ENCODE measurements at regions not wholly inside any gene's neighbourhood (a gene's known extent, or its start where the extent isn't known, plus 50 kb on each side); places are given as distances from the start of the nearest gene placed in this dataset.

- WGBS, 2 donors = 84 to 97% methylated on average over 3 to 5 of the region's 5 CpGs
- intact Hi-C loops (cut with DNase I) = no loop called here
- H3K36me3 ChIP-seq = no peaks in the 10 kb centered on the region
- H3K27ac ChIP-seq = no peak overlapping the region
- TF ChIP-seq POLR2A (IDR thresholded peaks at IDR 0.05) (no peak), CTCF (IDR thresholded peaks at IDR 0.05) (no peak)
- DNase-seq = no peak
- H3K9me3 ChIP-seq = no peaks in the 10 kb centered on the region
- no peaks in the 10 kb centered on the region for H3K27me3 ChIP-seq
- H3K4me1 ChIP-seq = no peaks in the 10 kb centered on the region
- H3K4me3 ChIP-seq (replicated peaks in 1 of 3) = no peak overlapping the region
Measured at GRCh38 chr4:149175549-149175948, 640.1 kb downstream of the IQCM start.

DNA sequence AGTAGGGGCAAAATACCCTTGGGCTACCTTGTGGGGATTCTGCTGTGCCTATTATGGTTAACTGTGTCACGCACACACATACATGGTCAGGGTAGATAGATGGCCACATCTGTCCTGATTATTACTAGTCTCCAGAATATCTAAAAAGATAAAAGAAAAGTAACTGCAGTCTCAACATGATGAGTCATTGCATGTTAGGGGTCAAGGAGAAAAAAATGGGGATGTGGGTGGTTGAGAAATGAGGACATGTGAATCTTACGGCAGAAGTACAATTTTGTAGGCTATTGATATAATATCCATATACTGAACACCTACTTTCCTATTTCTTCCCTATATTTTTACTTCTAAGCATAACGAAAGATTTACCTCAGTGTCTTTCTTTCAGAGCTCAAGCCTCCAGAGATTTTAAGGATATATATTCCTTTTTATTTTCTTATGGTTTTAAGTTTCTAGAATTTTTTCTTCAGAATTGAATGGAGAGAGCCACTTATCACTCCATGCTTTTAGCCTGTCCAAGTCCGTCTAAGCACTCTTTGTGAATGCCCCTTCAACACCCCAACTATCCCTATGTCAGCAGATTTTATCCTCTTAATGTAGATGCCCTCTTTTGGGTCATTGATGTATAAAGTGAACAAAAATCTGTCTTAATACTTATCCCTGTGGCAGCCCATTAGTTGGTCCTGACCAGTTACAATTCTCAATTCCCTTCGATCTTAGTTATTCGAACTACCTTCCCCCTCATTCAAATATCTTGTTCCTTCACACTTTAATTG, 642.2 kb downstream of the IQCM start:
- H3K27ac ChIP-seq = no peak overlapping the region
- H3K9me3 ChIP-seq = no peaks in the 10 kb centered on the region
- DNase-seq = no peak
- intact Hi-C loops (cut with DNase I) = no loop called here
- no peaks in the 10 kb centered on the region for H3K36me3 ChIP-seq
- no peaks in the 10 kb centered on the region for H3K4me1 ChIP-seq
- no peaks in the 10 kb centered on the region for H3K27me3 ChIP-seq
- 90 to 93% methylated on average over 6 of the region's 6 CpGs for WGBS, 2 donors
- TF ChIP-seq CTCF (IDR thresholded peaks at IDR 0.05) (no peak), POLR2A (IDR thresholded peaks at IDR 0.05) (no peak)
- H3K4me3 ChIP-seq (replicated peaks in 1 of 3) = no peak overlapping the region

- TF ChIP-seq POLR2A (IDR thresholded peaks at IDR 0.05) = no peak
- no peak for TF ChIP-seq CTCF (IDR thresholded peaks at IDR 0.05)
- Histone ChIP-seq H3K27ac (no peak overlapping the region), H3K4me3 (replicated peaks in 1 of 3) (no peak overlapping the region), H3K36me3 (no peaks in the 10 kb centered on the region), H3K4me1 (no peaks in the 10 kb centered on the region), H3K9me3 (no peaks in the 10 kb centered on the region), H3K27me3 (no peaks in the 10 kb centered on the region)
- 88 to 94% methylated on average over 2 of the region's 2 CpGs for WGBS, 2 donors
- no peak for DNase-seq
- intact Hi-C loops (cut with DNase I) = no loop called here
Measured at GRCh38 chr4:149168645-149169044, 647.0 kb downstream of the IQCM start.

GRCh38 chr4:149166876-149167275, 648.8 kb downstream of the IQCM start:
- TF ChIP-seq POLR2A (IDR thresholded peaks at IDR 0.05) = no peak
- TF ChIP-seq CTCF (IDR thresholded peaks at IDR 0.05) = no peak
- DNase-seq = no peak
- 94 to 97% methylated on average over 2 of the region's 2 CpGs for WGBS, 2 donors
- H3K4me1 ChIP-seq = no peaks in the 10 kb centered on the region
- intact Hi-C loops (cut with DNase I) = no loop called here
- no peaks in the 10 kb centered on the region for H3K9me3 ChIP-seq
- H3K36me3 ChIP-seq = no peaks in the 10 kb centered on the region
- H3K27me3 ChIP-seq = no peaks in the 10 kb centered on the region
- no peak overlapping the region for H3K4me3 ChIP-seq (replicated peaks in 1 of 3)
- H3K27ac ChIP-seq = no peak overlapping the region

GRCh38 chr4:149166365-149166764, 649.3 kb downstream of the IQCM start:
- no peaks in the 10 kb centered on the region for H3K27me3 ChIP-seq
- 87 to 96% methylated on average over 1 of the region's 1 CpG for WGBS, 2 donors
- no peak for DNase-seq
- no peak overlapping the region for H3K4me3 ChIP-seq (replicated peaks in 1 of 3)
- H3K36me3 ChIP-seq = no peaks in the 10 kb centered on the region
- TF ChIP-seq CTCF (IDR thresholded peaks at IDR 0.05) = no peak
- no peak overlapping the region for H3K27ac ChIP-seq
- no peaks in the 10 kb centered on the region for H3K9me3 ChIP-seq
- H3K4me1 ChIP-seq = no peaks in the 10 kb centered on the region
- intact Hi-C loops (cut with DNase I) = no loop called here
